ENCODE measurements at regions not wholly inside any gene's neighbourhood (a gene's known extent, or its start where the extent isn't known, plus 50 kb on each side); places are given as distances from the start of the nearest gene placed in this dataset.

DNA sequence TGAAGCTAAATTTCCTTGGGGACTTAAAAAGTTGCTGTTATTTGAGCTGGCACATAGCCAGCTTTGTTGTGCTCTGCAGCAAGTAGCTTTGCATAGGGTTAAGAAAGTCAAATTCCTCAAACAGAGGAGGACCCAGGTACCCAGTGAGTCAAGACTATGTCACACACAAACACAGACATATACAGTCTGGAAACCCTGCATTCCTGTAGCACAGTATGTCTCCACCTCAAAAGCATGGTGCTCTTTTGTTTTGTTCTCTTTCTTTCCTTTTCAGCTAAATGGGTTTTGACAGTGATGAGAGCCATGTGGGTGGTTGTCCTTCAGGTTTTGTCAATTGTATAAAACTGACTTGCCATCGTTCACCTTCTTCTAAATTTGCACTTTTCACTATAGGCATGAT, 179.6 kb upstream of the DIO2 start:
- Histone ChIP-seq H3K27me3 (ENCODE audit: insufficient read depth, poor library complexity, severe bottlenecking) (no peaks in the 10 kb centered on the region), H3K4me3 (replicated peaks; ENCODE audit: insufficient read depth, low read length) (no peak overlapping the region), H3K27ac (replicated peaks) (no peak overlapping the region)
- no peak for DNase-seq (ENCODE audit: low read depth in 1 of 2, low spot score in 1 of 2)
- TF ChIP-seq CTCF (IDR thresholded peaks at IDR 0.05; ENCODE audit: insufficient read depth, low read length) = no peak
- TF ChIP-seq GABPA (IDR thresholded peaks at IDR 0.05; ENCODE audit: low read depth) = no peak
- no peak for TF ChIP-seq POLR2AphosphoS5 (IDR thresholded peaks at IDR 0.05; ENCODE audit: low read depth)
- TF ChIP-seq SPI1 (IDR thresholded peaks at IDR 0.05; ENCODE audit: borderline replicate concordance, low read depth) = no peak
- TF ChIP-seq, protein P1, sequence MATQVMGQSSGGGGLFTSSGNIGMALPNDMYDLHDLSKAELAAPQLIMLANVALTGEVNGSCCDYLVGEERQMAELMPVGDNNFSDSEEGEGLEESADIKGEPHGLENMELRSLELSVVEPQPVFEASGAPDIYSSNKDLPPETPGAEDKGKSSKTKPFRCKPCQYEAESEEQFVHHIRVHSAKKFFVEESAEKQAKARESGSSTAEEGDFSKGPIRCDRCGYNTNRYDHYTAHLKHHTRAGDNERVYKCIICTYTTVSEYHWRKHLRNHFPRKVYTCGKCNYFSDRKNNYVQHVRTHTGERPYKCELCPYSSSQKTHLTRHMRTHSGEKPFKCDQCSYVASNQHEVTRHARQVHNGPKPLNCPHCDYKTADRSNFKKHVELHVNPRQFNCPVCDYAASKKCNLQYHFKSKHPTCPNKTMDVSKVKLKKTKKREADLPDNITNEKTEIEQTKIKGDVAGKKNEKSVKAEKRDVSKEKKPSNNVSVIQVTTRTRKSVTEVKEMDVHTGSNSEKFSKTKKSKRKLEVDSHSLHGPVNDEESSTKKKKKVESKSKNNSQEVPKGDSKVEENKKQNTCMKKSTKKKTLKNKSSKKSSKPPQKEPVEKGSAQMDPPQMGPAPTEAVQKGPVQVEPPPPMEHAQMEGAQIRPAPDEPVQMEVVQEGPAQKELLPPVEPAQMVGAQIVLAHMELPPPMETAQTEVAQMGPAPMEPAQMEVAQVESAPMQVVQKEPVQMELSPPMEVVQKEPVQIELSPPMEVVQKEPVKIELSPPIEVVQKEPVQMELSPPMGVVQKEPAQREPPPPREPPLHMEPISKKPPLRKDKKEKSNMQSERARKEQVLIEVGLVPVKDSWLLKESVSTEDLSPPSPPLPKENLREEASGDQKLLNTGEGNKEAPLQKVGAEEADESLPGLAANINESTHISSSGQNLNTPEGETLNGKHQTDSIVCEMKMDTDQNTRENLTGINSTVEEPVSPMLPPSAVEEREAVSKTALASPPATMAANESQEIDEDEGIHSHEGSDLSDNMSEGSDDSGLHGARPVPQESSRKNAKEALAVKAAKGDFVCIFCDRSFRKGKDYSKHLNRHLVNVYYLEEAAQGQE (IDR thresholded peaks at IDR 0.05; ENCODE audit: insufficient replicate concordance, low read depth) = no peak

DNA sequence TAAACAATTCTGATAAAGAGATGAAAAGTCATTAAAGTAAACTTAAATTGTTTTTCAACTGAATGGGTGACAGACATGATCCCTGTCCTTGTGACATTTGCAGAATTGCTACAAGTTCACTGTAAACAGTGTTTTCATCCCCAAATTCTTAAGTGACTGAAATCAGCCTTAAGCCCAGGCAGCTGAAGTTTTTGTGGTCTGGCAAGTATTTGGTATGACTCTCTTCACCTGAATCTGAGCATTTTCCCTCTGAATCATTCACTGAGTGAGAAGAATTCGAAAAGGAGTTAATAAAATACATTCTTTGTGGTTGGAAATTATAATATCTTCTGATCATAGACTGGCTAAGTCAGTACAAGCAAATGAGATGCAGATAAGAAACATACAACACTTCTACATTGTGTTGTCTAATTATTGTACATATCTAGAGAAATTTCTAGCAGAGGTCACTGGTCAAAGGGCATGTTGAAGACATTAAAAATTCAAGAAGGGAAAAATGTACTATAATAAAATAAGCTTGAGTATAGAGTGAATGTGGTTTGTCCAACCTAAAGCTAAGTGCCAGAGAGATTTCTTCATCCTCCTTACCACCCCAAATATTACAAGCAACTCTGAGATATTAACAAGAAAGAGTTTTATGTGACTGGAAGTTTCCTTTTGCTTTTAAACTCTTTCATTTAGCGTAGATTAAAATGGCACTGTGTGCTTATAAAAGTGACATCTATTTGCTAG, 177.8 kb upstream of the DIO2 start:
- TF ChIP-seq SPI1 (IDR thresholded peaks at IDR 0.05; ENCODE audit: borderline replicate concordance, low read depth) (no peak), POLR2AphosphoS5 (IDR thresholded peaks at IDR 0.05; ENCODE audit: low read depth) (no peak), CTCF (IDR thresholded peaks at IDR 0.05; ENCODE audit: insufficient read depth, low read length) (no peak), GABPA (IDR thresholded peaks at IDR 0.05; ENCODE audit: low read depth) (no peak)
- TF ChIP-seq, protein P1 (IDR thresholded peaks at IDR 0.05; ENCODE audit: insufficient replicate concordance, low read depth) = no peak
- DNase-seq (ENCODE audit: low read depth in 1 of 2, low spot score in 1 of 2) = no peak
- no peaks in the 10 kb centered on the region for H3K27me3 ChIP-seq (ENCODE audit: insufficient read depth, poor library complexity, severe bottlenecking)
- no peak overlapping the region for H3K27ac ChIP-seq (replicated peaks)
- no peak overlapping the region for H3K4me3 ChIP-seq (replicated peaks; ENCODE audit: insufficient read depth, low read length)

GRCh38 chr14:80387563-80387981, 176.3 kb upstream of the DIO2 start:
- TF ChIP-seq CTCF (IDR thresholded peaks at IDR 0.05; ENCODE audit: insufficient read depth, low read length) (no peak), GABPA (IDR thresholded peaks at IDR 0.05; ENCODE audit: low read depth) (no peak), POLR2AphosphoS5 (IDR thresholded peaks at IDR 0.05; ENCODE audit: low read depth) (no peak), SPI1 (IDR thresholded peaks at IDR 0.05; ENCODE audit: borderline replicate concordance, low read depth) (no peak)
- TF ChIP-seq, protein P1 (IDR thresholded peaks at IDR 0.05; ENCODE audit: insufficient replicate concordance, low read depth) = no peak
- no peak overlapping the region for H3K27ac ChIP-seq (replicated peaks)
- DNase-seq (ENCODE audit: low read depth in 1 of 2, low spot score in 1 of 2) = no peak

More at GRCh38 chr14:80387563-80387981, 176.3 kb upstream of the DIO2 start:
- Histone ChIP-seq H3K4me3 (replicated peaks; ENCODE audit: insufficient read depth, low read length) (no peak overlapping the region), H3K27me3 (ENCODE audit: insufficient read depth, poor library complexity, severe bottlenecking) (no peaks in the 10 kb centered on the region)

Data from HL-60 (cell line).